Muscle layer of duodenum (tissue), 2 donors: ENCODE measurements at regions not wholly inside any gene's neighbourhood (a gene's known extent, or its start where the extent isn't known, plus 50 kb on each side); places are given as distances from the start of the nearest gene placed in this dataset.
"Not testable (repeated sequence)": the region's sequence is repeated elsewhere in the genome, so short reads cannot be mapped to it uniquely, and the experiment has no call there.

ENCODE experiments used
- H3K27ac ChIP-seq: one replicate; pipeline ENCODE4 v1.7.0; 2013; ENCODE audit warnings: mild to moderate bottlenecking, low read length
- H3K27me3 ChIP-seq: one replicate; pipeline ENCODE4 v1.7.0; 2013; ENCODE audit warnings: low read depth, mild to moderate bottlenecking, control low read depth, low read length
- H3K36me3 ChIP-seq, 2 donors: one replicate each; pipeline ENCODE4 v1.7.0; 2013; ENCODE audit warnings: low read length in 2 of 2, control low read depth in 1 of 2, mild to moderate bottlenecking in 1 of 2; ENCODE audit not compliant: insufficient read depth in 2 of 2, control insufficient read depth in 1 of 2
- H3K4me1 ChIP-seq, 2 donors: one replicate each; pipeline ENCODE4 v1.7.0; 2013; ENCODE audit warnings: low read length in 2 of 2, mild to moderate bottlenecking in 2 of 2, control low read depth in 1 of 2, moderate library complexity in 1 of 2; ENCODE audit not compliant: insufficient read depth in 2 of 2, control insufficient read depth in 1 of 2
- H3K4me3 ChIP-seq, 2 donors: one replicate each; pipeline ENCODE4 v1.7.0; 2013; ENCODE audit warnings: low read length in 2 of 2, low read depth in 1 of 2, mild to moderate bottlenecking in 1 of 2
- H3K9me3 ChIP-seq, 2 donors: one replicate each; pipeline ENCODE4 v1.7.0; 2013; ENCODE audit warnings: low read length in 2 of 2, control low read depth in 1 of 2, mild to moderate bottlenecking in 1 of 2; ENCODE audit not compliant: control insufficient read depth in 1 of 2
- donor health status: healthy.

GRCh38 chr13:90500569-90500968, 846.9 kb upstream of the MIR17HG start:
- H3K9me3 ChIP-seq, result no peaks in the 10 kb centered on the region
- H3K36me3 ChIP-seq, result no peaks in the 10 kb centered on the region
- no peaks in the 10 kb centered on the region for H3K27me3 ChIP-seq
- no peak overlapping the region for H3K4me3 ChIP-seq
- no peak overlapping the region for H3K27ac ChIP-seq
- H3K4me1 ChIP-seq, result no peaks in the 10 kb centered on the region

GRCh38 chr13:90502153-90502552, 845.3 kb upstream of the MIR17HG start:
- H3K9me3 ChIP-seq, result no peaks in the 10 kb centered on the region
- H3K4me1 ChIP-seq, result no peaks in the 10 kb centered on the region
- H3K4me3 ChIP-seq, result no peak overlapping the region
- H3K27me3 ChIP-seq, result no peaks in the 10 kb centered on the region
- no peak overlapping the region for H3K27ac ChIP-seq
- no peaks in the 10 kb centered on the region for H3K36me3 ChIP-seq

DNA sequence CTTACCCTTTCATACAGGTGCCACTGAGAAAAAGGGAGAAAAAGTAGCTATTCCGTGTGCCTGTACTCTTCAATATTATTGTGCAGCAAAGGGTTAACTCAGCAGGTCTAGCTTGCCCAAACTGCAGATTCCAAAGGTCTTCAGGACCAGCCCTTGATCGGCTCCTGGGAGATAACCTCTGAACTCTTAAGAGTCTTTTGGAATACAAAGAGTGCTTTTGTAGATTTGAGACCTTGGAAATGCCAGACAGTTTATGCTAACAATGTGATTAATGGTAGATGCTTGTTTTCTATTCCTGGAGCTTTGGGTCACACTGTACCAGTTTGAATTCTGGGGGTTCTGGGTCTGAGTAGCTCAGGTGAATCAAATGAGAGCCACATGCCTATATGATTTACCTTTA, 844.7 kb upstream of the MIR17HG start:
- no peaks in the 10 kb centered on the region for H3K27me3 ChIP-seq
- no peak overlapping the region for H3K4me3 ChIP-seq
- H3K9me3 ChIP-seq, result no peaks in the 10 kb centered on the region
- H3K27ac ChIP-seq, result no peak overlapping the region
- no peaks in the 10 kb centered on the region for H3K4me1 ChIP-seq
- H3K36me3 ChIP-seq, result no peaks in the 10 kb centered on the region

DNA sequence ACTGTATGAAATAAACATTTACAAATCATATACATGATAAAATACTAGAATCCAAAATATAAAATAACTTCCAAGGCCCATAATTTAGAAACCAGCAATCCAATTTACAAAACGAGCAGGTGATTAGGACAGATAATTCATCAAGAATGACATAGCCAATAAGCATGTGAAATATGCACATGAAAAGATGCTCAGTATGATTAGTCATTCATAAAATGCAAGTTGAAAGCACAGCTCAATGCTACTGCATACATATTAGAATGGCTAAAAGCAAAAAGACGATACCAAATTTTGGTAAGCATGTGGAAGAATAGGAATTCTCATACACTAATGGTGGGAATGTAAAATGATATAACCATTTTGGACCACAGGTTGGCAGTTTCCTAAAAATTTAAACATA, 837.2 kb upstream of the MIR17HG start:
- no peaks in the 10 kb centered on the region for H3K9me3 ChIP-seq
- H3K27me3 ChIP-seq, result no peaks in the 10 kb centered on the region
- no peak overlapping the region for H3K27ac ChIP-seq
- H3K4me1 ChIP-seq, result no peaks in the 10 kb centered on the region
- H3K4me3 ChIP-seq, result no peak overlapping the region
- H3K36me3 ChIP-seq, result no peaks in the 10 kb centered on the region

- Histone ChIP-seq H3K4me3 (no peak overlapping the region), H3K4me1 (no peaks in the 10 kb centered on the region), H3K9me3 (no peaks in the 10 kb centered on the region), H3K36me3 (no peaks in the 10 kb centered on the region), H3K27me3 (no peaks in the 10 kb centered on the region), H3K27ac (no peak overlapping the region)
These were observed 835.6 kb upstream of the MIR17HG start for GRCh38 chr13:90511903-90512302.

- not testable (repeated sequence) for H3K9me3 ChIP-seq, H3K4me1 ChIP-seq, H3K27me3 ChIP-seq, H3K36me3 ChIP-seq, H3K4me3 ChIP-seq, H3K27ac ChIP-seq
These were observed 832.8 kb upstream of the MIR17HG start for GRCh38 chr13:90514712-90515111.

DNA sequence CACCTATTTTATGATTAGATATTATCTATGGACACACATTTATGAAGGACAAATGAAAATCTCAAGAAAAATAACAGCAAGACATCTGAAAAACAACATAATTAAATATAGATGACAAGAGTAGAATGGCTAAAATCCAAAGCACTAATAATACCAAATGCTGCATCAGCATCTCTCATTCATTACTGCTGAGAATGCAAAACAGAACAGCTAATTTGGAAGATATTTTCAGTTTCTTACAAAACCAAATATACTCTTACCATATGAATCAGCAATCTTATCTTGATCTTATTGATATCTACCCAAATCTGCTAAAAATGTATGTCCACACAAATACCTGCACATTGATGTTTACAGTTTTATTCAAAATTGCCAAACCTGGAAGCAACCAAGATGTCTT, 829.1 kb upstream of the MIR17HG start:
- no peaks in the 10 kb centered on the region for H3K27me3 ChIP-seq
- H3K27ac ChIP-seq, result no peak overlapping the region
- peaks cover 5% of the 10 kb centered on the region in 2 donors for H3K9me3 ChIP-seq
- H3K4me1 ChIP-seq, result no peaks in the 10 kb centered on the region
- no peak overlapping the region for H3K4me3 ChIP-seq
- H3K36me3 ChIP-seq, result no peaks in the 10 kb centered on the region

DNA sequence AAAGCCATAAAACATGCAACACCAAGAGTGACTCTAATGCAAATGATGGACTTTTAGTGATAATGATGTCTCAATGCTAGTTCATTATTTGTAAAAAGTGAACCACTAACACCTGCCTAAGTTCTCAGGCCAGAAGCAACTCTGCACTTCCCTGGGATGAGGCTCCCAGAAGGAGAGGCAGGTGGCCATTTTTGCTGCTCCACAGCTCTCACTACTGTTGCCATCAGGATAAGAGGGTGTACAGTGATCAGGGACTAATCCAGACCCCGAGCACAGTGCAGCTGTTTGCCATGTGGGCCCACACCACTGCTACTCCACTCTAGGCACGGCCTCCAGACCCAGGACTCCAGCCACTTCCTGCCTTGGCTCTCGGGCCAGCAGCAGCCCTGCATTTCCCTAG, 828.3 kb upstream of the MIR17HG start:
- H3K9me3 ChIP-seq, result peaks cover 5% of the 10 kb centered on the region in 2 donors
- H3K36me3 ChIP-seq, result no peaks in the 10 kb centered on the region
- H3K27me3 ChIP-seq, result no peaks in the 10 kb centered on the region
- no peak overlapping the region for H3K27ac ChIP-seq
- H3K4me1 ChIP-seq, result no peaks in the 10 kb centered on the region
- H3K4me3 ChIP-seq, result no peak overlapping the region

- no peaks in the 10 kb centered on the region for H3K36me3 ChIP-seq
- H3K9me3 ChIP-seq, result peaks cover 0 to 2% of the 10 kb centered on the region in 2 donors
- H3K4me1 ChIP-seq, result no peaks in the 10 kb centered on the region
- no peak overlapping the region for H3K27ac ChIP-seq
- H3K4me3 ChIP-seq, result no peak overlapping the region
- no peaks in the 10 kb centered on the region for H3K27me3 ChIP-seq
These were observed 820.8 kb upstream of the MIR17HG start for GRCh38 chr13:90526711-90527110.

GRCh38 chr13:90531744-90532143, 815.7 kb upstream of the MIR17HG start:
- Histone ChIP-seq H3K4me1 (peaks cover 0 to 7% of the 10 kb centered on the region in 2 donors), H3K9me3 (no peaks in the 10 kb centered on the region), H3K27ac (no peak overlapping the region), H3K27me3 (no peaks in the 10 kb centered on the region), H3K4me3 (no peak overlapping the region), H3K36me3 (no peaks in the 10 kb centered on the region)

DNA sequence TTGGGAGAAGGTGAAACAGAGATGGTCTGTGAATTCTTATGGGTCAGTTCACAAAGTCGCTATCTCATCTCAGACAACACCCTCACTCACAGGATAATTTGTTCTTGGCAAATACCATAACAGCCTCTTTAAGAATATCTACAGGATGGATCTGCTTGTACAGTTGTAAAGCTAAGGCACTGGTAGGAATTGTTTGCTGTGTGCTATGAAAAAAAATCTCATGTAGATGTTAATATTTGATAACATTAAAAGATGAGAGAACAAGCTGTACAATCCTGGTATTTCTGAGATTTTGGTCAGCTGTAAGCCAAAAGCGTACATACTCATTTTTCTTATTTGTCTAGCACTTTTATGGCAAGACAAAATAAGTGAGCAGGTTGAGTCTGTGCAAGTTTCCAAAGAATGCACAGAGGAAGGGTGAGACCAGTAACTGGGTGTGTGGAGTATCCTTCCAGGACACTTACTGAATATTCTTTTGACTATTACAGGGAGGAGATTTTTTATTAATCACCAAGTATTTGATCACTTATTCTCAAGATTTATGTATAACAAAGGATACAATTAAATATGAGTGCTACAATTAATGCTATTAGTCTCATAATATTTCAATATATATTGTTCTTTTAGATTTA, 814.5 kb upstream of the MIR17HG start:
- Histone ChIP-seq H3K27me3 (no peaks in the 10 kb centered on the region), H3K36me3 (no peaks in the 10 kb centered on the region), H3K9me3 (no peaks in the 10 kb centered on the region), H3K4me1 (peaks cover 0 to 7% of the 10 kb centered on the region in 2 donors), H3K27ac (no peak overlapping the region), H3K4me3 (no peak overlapping the region)

GRCh38 chr13:90533866-90534265, 813.6 kb upstream of the MIR17HG start:
- Histone ChIP-seq H3K27me3 (no peaks in the 10 kb centered on the region), H3K36me3 (no peaks in the 10 kb centered on the region)

More at GRCh38 chr13:90533866-90534265, 813.6 kb upstream of the MIR17HG start:
- H3K4me3 ChIP-seq, result no peak overlapping the region
- H3K27ac ChIP-seq, result no peak overlapping the region
- peaks cover 0 to 3% of the 10 kb centered on the region in 2 donors for H3K9me3 ChIP-seq
- peaks cover 0 to 7% of the 10 kb centered on the region in 2 donors for H3K4me1 ChIP-seq
